HG03039 (cell line): ENCODE measurements at regions not wholly inside any gene's neighbourhood (a gene's known extent, or its start where the extent isn't known, plus 50 kb on each side); places are given as distances from the start of the nearest gene placed in this dataset.

Experiments
- ATAC-seq: cut with Tn5 transposase; IDR thresholded peaks from one replicate; pipeline ENCODE4 v1.9.1; 2021; ENCODE audit warnings: mild to moderate bottlenecking, moderate library complexity; ENCODE audit not compliant: unreplicated experiment

- ATAC-seq = no peak
Observed at GRCh38 chr6:14361956-14362587, 244.5 kb downstream of the CD83 start.

- no peak for ATAC-seq
Observed at GRCh38 chr6:14364370-14364769, 246.8 kb downstream of the CD83 start.

GRCh38 chr6:14365393-14365792, 247.8 kb downstream of the CD83 start:
- ATAC-seq = no peak

GRCh38 chr6:14366315-14366714, 248.7 kb downstream of the CD83 start:
- no peak for ATAC-seq

- no peak for ATAC-seq
Observed at GRCh38 chr6:14366872-14367271, 249.3 kb downstream of the CD83 start.

GRCh38 chr6:14367296-14367695, 249.7 kb downstream of the CD83 start:
- no peak for ATAC-seq

- no peak for ATAC-seq
Observed at GRCh38 chr6:14369717-14370116, 252.1 kb downstream of the CD83 start.

GRCh38 chr6:14371530-14371929, 254.0 kb downstream of the CD83 start:
- no peak for ATAC-seq

- no peak for ATAC-seq
Observed at GRCh38 chr6:14372734-14373489, 255.3 kb downstream of the CD83 start.

- ATAC-seq = no peak
Observed at GRCh38 chr6:14373648-14374437, 256.3 kb downstream of the CD83 start.

GRCh38 chr6:14375930-14376329, 258.4 kb downstream of the CD83 start:
- no peak for ATAC-seq

GRCh38 chr6:14379568-14379967, 262.0 kb downstream of the CD83 start:
- no peak for ATAC-seq

- ATAC-seq = no peak
Observed at GRCh38 chr6:14380086-14380820, 262.7 kb downstream of the CD83 start.

- no peak for ATAC-seq
Observed at GRCh38 chr6:14380901-14381828, 263.6 kb downstream of the CD83 start.

GRCh38 chr6:14381829-14382677, 264.5 kb downstream of the CD83 start:
- ATAC-seq = peak; percentile 51

GRCh38 chr6:14382678-14383236, 265.2 kb downstream of the CD83 start:
- no peak for ATAC-seq

GRCh38 chr6:14383393-14384174, 266.0 kb downstream of the CD83 start:
- no peak for ATAC-seq
